ENCODE measurements at regions not wholly inside any gene's neighbourhood (a gene's known extent, or its start where the extent isn't known, plus 50 kb on each side); places are given as distances from the start of the nearest gene placed in this dataset.

DNA sequence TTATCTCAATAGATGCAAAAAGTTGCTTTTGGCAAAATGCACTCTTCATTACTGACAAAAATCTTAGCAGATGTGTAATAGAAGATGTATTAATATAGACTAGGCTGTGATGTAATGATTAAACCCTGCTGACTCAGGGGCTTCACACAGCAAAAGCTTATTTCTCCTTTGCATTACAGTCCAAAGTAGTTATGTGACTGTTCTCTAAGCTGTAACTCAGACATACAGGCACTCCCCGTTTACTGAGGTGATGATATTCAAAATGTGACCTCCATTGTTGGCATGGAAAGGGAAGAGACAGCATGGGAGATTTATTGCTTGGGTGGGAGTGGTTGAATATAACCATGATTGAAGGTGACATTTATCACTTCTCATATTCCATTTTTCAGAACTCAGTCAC is 331.5 kb downstream of the SNAPC1 start:
- TF ChIP-seq, protein P1, sequence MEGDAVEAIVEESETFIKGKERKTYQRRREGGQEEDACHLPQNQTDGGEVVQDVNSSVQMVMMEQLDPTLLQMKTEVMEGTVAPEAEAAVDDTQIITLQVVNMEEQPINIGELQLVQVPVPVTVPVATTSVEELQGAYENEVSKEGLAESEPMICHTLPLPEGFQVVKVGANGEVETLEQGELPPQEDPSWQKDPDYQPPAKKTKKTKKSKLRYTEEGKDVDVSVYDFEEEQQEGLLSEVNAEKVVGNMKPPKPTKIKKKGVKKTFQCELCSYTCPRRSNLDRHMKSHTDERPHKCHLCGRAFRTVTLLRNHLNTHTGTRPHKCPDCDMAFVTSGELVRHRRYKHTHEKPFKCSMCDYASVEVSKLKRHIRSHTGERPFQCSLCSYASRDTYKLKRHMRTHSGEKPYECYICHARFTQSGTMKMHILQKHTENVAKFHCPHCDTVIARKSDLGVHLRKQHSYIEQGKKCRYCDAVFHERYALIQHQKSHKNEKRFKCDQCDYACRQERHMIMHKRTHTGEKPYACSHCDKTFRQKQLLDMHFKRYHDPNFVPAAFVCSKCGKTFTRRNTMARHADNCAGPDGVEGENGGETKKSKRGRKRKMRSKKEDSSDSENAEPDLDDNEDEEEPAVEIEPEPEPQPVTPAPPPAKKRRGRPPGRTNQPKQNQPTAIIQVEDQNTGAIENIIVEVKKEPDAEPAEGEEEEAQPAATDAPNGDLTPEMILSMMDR (IDR thresholded peaks at IDR 0.05): no peak
- no peak for TF ChIP-seq POLR2A (IDR thresholded peaks at IDR 0.05)

All from testis (tissue), 2 donors.